Limb (tissue), 2 donors: ENCODE measurements at regions not wholly inside any gene's neighbourhood (a gene's known extent, or its start where the extent isn't known, plus 50 kb on each side); places are given as distances from the start of the nearest gene placed in this dataset.
"Not testable (repeated sequence)": the region's sequence is repeated elsewhere in the genome, so short reads cannot be mapped to it uniquely, and the experiment has no call there.

Source experiments
- DNase-seq, 2 donors: peaks; one replicate each; pipeline ENCODE4 v3.0.0-alpha.2; 2016; ENCODE audit errors: extremely low spot score in 2 of 2

- not testable (repeated sequence) for DNase-seq
Measured at GRCh38 chr3:75312469-75312868, 351.7 kb upstream of the FRG2C start.

- not testable (repeated sequence) for DNase-seq
Measured at GRCh38 chr3:75319776-75320175, 344.4 kb upstream of the FRG2C start.

- DNase-seq, result no peak
Measured at GRCh38 chr3:75320369-75320768, 343.8 kb upstream of the FRG2C start.

GRCh38 chr3:75321060-75321459 lies 343.1 kb upstream of the FRG2C start:
- DNase-seq, result no peak

DNA sequence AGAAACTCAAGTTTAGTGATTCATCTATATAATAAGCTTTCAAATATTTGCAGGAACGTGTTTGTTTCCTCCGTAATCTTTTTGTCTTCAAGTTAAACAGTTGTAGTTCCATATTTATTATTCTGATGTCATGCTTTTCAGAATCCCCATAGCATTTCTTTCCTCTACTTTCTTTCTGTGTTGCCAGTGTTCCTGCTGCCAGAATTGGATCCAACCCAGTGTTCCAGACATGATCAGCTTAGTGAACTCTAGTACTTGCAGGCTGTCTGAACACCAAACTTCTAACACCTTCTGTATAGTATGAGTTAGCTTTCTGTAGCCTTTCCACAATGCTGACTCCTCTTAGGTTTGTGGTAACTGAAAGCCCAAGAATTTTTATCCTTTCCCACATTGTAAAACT lies 340.2 kb upstream of the FRG2C start:
- DNase-seq, result not testable (repeated sequence)

DNA sequence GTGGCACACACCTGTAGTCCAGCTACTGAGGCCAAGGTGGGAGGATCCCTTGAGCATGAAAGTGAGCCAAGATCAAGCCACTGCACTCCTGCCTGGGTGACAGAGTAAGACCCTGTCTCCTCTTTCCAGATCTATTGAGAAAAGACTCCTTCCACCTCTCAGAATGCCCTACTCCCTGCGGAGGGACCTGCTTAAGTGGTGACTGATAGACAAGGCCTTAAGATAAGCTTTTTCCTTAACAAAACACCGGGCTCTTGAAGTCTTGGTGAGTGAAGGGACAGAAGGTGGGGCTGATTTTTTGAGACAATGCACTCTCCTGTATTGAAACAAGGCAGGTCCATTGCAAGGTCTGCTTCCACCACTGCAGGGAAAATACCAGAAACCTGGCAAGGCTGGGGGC lies 338.4 kb upstream of the FRG2C start:
- no peak for DNase-seq

- no peak for DNase-seq
Measured at GRCh38 chr3:75327453-75327852, 336.7 kb upstream of the FRG2C start.

DNA sequence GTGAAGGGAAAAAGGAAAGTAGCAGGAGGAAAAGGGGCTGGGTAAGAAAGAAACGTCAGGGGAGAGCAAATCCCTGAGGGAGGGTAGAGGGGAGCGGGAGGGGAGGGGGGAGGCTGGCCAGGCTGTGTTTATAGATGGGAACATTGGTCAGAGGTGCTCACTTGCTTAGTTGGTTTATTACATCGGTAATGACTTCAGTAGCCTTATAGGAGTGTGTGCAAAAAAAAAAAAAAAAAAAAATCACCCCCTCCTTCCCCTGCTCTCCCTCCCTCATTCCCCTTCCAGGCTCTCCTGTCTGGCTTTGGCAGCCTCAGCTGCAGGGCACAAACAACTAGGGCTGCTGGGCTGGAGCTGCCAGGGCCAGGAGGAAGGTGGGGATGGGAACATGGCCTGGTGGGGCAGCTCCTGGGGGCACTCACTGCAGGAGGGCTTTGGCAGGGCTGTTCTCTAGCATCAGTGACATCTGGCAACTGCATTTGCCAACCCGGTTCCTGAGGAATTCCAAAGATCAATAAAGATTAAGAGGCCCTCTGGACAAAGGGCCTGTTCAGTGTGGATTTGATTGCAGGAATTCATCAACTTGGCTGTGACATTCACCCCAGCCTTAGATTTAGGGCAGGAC lies 334.5 kb upstream of the FRG2C start:
- no peak for DNase-seq

DNA sequence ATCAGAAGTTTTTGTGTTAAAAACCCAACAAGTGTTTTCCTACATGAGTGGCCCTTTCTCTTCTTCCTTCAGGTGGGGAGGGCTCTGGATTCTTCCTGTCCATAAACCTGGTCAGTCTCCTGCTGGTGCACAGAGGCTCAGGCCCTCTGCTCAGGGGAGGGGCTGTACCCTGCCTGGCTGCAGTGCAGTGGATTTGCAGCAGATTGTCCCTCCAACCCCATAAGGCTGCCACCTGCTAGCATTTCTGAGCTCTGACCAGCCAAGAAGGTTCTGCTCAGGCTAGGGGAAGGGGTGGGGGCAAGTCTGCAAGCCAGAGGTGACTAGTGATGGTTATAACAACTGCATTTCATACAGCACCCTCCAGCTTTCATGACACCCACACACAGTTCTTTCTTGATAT lies 333.7 kb upstream of the FRG2C start:
- not testable (repeated sequence) for DNase-seq

DNA sequence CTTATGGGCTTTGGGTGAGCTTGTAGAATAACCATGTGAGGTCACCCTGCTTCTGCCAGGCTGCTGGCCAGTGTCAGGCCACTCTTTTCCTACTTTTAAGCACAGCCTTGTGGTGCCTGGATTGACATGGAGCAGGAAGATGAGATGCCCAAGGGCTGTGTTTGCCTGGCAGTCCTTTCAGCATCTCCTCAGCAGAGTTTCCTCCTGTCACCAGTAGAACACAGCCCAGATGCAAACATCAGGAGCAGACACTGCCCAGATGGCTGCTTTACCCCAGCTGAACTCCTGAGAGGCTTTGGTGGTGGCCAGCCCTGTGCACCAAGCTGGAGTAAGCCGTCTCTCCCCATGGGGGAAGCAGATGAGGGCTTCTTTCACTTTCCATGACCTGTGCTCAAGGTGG lies 332.0 kb upstream of the FRG2C start:
- not testable (repeated sequence) for DNase-seq

DNA sequence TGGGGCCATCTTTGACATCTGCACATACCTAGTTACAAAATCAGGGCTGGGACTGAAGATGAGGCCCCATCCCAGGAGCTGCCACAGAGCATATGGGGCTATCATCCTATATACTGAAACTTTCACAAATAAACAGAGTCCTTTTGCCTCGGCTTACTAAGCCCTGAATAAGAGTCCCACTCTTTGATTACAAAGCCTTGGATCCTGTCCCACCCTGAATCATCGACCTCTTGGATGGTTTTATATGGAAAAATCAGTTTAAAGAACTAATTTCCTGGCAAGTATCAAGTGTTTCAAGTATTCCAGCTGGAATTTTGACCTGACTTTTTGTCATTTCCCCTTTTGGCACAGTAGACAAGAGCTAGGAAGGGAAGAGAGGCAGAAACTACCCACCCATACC lies 331.3 kb upstream of the FRG2C start:
- peak in 1 of 2 donors; percentile 31 for DNase-seq

- DNase-seq, result no peak
Measured at GRCh38 chr3:75334299-75334698, 329.8 kb upstream of the FRG2C start.

DNA sequence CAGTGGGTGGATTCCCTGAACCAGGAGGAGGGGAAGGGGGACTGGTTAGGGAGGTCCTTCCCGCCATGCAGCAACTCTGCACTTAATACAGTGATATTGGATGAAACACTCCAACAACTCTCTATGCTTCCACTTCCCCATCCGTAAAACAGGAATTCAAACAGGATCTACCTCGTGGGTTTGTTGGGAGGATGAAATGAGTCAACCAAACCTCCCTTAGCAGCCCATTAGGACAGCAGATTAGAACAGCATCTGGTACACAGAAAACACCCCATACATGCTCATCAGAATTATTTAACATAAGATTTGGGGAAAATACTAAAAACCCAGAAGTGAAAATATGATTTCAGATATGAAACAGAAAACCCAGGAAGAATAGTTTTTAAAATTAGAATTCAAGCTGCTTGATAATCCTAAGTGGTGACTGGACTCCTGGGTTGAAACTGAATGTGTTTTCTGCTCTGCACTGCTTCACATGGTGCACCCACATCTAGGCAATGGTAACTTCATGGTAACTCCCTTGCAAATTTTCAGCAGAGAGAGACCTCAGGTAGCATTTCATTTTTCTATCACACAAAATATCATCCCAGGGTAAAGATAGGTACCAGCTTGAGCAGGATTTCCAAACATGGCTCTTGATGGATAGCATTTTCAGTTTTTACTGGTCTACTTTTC lies 326.8 kb upstream of the FRG2C start:
- DNase-seq, result no peak

GRCh38 chr3:75338342-75338741 lies 325.8 kb upstream of the FRG2C start:
- no peak for DNase-seq

- no peak for DNase-seq
Measured at GRCh38 chr3:75341324-75342067, 322.6 kb upstream of the FRG2C start.

DNA sequence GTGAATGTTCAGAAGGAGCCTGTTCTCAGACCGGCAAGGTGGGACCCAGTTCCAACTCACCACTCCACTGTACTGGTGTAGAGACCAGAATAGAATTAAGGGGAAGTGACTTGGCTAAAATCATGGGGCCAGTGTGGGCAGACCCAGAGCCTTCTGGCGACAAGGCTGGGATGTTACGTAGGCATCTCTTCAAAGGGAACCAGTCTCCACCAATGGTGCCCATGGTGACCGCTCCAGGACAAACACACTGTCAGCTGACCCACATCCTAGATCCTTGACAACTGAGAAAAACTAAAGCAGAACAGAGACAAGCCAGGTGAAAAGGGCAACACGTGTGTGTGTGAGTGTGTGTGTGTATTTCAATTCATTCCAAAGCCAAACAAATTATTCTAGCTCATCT lies 321.7 kb upstream of the FRG2C start:
- no peak for DNase-seq

DNA sequence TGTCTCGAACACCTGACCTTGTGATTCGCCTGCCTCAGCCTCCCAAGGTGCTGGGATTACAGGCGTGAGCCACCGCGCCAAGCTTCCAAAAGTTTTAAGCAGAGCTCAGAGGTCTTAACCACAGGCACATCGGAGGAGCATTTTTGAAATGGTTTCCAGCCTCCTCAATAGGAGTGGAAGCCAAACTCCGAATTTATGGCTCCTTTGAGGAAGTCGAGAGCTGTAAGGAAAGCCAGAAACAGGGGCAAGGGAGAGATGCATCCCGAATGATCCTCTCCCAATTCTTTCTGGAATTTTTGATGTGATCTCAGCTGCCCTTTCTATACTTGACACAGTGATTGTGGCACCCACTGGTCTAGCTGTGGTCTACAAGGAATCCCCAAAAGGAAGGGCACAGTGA lies 313.6 kb upstream of the FRG2C start:
- not testable (repeated sequence) for DNase-seq

GRCh38 chr3:75362086-75362784 lies 301.9 kb upstream of the FRG2C start:
- not testable (repeated sequence) for DNase-seq

GRCh38 chr3:75372964-75373363 lies 291.2 kb upstream of the FRG2C start:
- DNase-seq, result not testable (repeated sequence)

- not testable (repeated sequence) for DNase-seq
Measured at GRCh38 chr3:75379840-75380239, 284.3 kb upstream of the FRG2C start.

DNA sequence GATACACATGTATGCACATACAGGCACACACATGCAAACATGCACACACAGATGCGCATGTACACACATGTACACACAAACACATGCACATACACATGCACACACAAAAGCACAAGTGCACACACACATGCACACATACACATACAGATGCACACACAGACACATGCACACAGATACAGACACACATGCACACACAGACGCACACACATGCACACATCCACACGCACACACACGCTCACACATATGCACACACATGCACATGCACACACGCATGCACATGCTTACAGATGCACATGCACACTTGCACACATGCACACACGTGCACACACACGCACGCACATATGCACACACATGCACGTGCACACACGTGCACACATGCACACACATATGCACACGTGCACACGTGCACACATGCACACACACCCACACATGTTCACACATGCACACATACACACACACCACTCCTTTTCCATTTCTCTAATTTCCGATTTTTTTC lies 283.8 kb upstream of the FRG2C start:
- DNase-seq, result no peak

- DNase-seq, result not testable (repeated sequence)
Measured at GRCh38 chr3:75384016-75384415, 280.1 kb upstream of the FRG2C start.
